Right lobe of liver (tissue), 6 donors: ENCODE measurements at regions not wholly inside any gene's neighbourhood (a gene's known extent, or its start where the extent isn't known, plus 50 kb on each side); places are given as distances from the start of the nearest gene placed in this dataset.

Source experiments
- ATAC-seq, 4 donors: fragments of 200-7000 bp; cut with Tn5 transposase; one replicate each; pipeline ENCODE4 v1.9.1; 2020; ENCODE audit warnings: mild to moderate bottlenecking in 4 of 4, moderate library complexity in 4 of 4
- DNase-seq, 3 donors: peaks; one replicate each; pipeline ENCODE4 v3.0.0-alpha.2; 2020
- H3K27ac ChIP-seq, 3 donors: fragments of 200-600 bp; one replicate each; pipeline ENCODE4 v1.8.0; 2022
- H3K27me3 ChIP-seq, 2 donors: fragments of 200-600 bp; one replicate each; pipeline ENCODE4 v1.8.0; 2022
- H3K36me3 ChIP-seq, 4 donors: fragments of 200-600 bp; sonication (generic) in 1 of 4; one replicate each; pipeline versions ENCODE4 v1.5.1 to v1.8.0; 2017 to 2022; ENCODE audit warnings: control low read depth in 1 of 4
- H3K4me1 ChIP-seq, 4 donors: fragments of 200-600 bp; sonication (generic) in 1 of 4; one replicate each; pipeline versions ENCODE4 v1.5.1 to v1.8.0; 2017 to 2022; ENCODE audit warnings: control low read depth in 1 of 4
- H3K4me3 ChIP-seq, 3 donors: fragments of 200-600 bp; one replicate each; pipeline ENCODE4 v1.8.0; 2022
- H3K9me3 ChIP-seq, 4 donors: fragments of 200-600 bp; sonication (generic) in 1 of 4; one replicate each; pipeline versions ENCODE4 v1.5.1 to v1.8.0; 2017 to 2022; ENCODE audit warnings: control low read depth in 1 of 4
- CTCF ChIP-seq, 4 donors: fragments of 200-600 bp in 3 of 4; fragments of 450-650 bp in 1 of 4; IDR thresholded peaks; one replicate each; pipeline versions ENCODE4 v1.5.1 to v1.8.0; 2016 to 2022; ENCODE audit warnings: antibody characterized with exemption in 4 of 4, mild to moderate bottlenecking in 2 of 4
- POLR2A ChIP-seq: fragments of 450-650 bp; IDR thresholded peaks from one replicate; pipeline ENCODE4 v1.6.1; 2017; ENCODE audit warnings: antibody characterized with exemption, mild to moderate bottlenecking
- WGBS: methylation state at CpG from one replicate; pipeline ENCODE4 v1.1.6; 2018; ENCODE audit warnings: low coverage, low lambda C conversion rate; ENCODE audit not compliant: insufficient coverage; ENCODE audit errors: missing lambda C conversion rate; 5-methylcytosine and 5-hydroxymethylcytosine counted together
- intact Hi-C, 2 donors: fragments of 100-400 bp; cut with DNase I; formaldehyde crosslinking; loops; one replicate each; pipeline versions ENCODE4 v1.11.2 to v1.14.1; 2022
- donor health status: DM: no; HTN: yes; CAD: no.
- donor health status: DM: no; HTN: no; CAD: no.
- donor health status: DM: no; HTN: no; CAD: no.
- donor health status: DM: no; HTN: yes; CAD: no.
- donor health status: DM: no; HTN: yes; CAD: no.

GRCh38 chr9:92232190-92232589 is 61.3 kb downstream of the IARS1 start:
- ATAC-seq (no peak), DNase-seq (no peak)
- TF ChIP-seq POLR2A (no peak), CTCF (IDR thresholded peaks at IDR 0.05) (no peak)
- Histone ChIP-seq H3K4me3 (no peak overlapping the region), H3K9me3 (no peaks in the 10 kb centered on the region), H3K4me1 (no peaks in the 10 kb centered on the region), H3K27ac (no peak overlapping the region), H3K36me3 (peaks cover 0 to 22% (median 4%) of the 10 kb centered on the region in 4 donors), H3K27me3 (no peaks in the 10 kb centered on the region)
- intact Hi-C loops = no loop called here
- WGBS = 77% methylated on average over 1 of the region's 1 CpG

DNA sequence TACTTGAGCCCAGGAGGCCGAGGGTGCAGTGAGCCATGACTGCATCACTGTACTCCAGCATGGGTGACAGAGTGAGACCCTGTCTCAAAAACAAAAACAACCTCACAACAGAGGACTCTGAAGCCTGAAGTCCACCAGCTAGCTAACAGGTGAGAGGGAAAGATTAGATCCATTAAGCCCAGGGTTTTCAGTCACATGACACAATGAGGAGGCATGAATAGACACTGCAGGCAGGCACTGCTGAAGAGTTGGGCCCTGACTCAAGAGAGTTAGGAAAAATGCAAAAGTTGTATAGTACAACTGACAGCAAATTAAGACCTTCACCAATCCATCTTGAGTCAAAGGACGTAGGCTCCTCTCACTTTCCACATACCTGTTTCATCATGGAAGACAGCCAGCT is 64.9 kb downstream of the IARS1 start:
- no peak overlapping the region for H3K27ac ChIP-seq
- intact Hi-C loops = no loop called here
- no peaks in the 10 kb centered on the region for H3K27me3 ChIP-seq
- ATAC-seq = no peak
- no peaks in the 10 kb centered on the region for H3K9me3 ChIP-seq
- peaks cover 5 to 43% (median 7%) of the 10 kb centered on the region in 4 donors for H3K36me3 ChIP-seq
- H3K4me3 ChIP-seq = no peak overlapping the region
- no peaks in the 10 kb centered on the region for H3K4me1 ChIP-seq
- DNase-seq = no peak
- 94% methylated on average over 2 of the region's 2 CpGs for WGBS
- no peak for TF ChIP-seq POLR2A
- TF ChIP-seq CTCF (IDR thresholded peaks at IDR 0.05) = no peak

GRCh38 chr9:92224177-92224576 is 69.3 kb downstream of the IARS1 start:
- 80% methylated on average over 4 of the region's 4 CpGs for WGBS
- no peak for ATAC-seq
- TF ChIP-seq POLR2A = no peak
- TF ChIP-seq CTCF (IDR thresholded peaks at IDR 0.05) = no peak
- H3K36me3 ChIP-seq = peaks cover 5 to 65% (median 9%) of the 10 kb centered on the region in 4 donors
- H3K27me3 ChIP-seq = no peaks in the 10 kb centered on the region
- DNase-seq = no peak
- no peak overlapping the region for H3K4me3 ChIP-seq
- no peak overlapping the region for H3K27ac ChIP-seq
- H3K4me1 ChIP-seq = no peaks in the 10 kb centered on the region
- H3K9me3 ChIP-seq = no peaks in the 10 kb centered on the region
- intact Hi-C loops = no loop called here

GRCh38 chr9:92223758-92224157 is 69.7 kb downstream of the IARS1 start:
- 94% methylated on average over 2 of the region's 2 CpGs for WGBS
- no peaks in the 10 kb centered on the region for H3K27me3 ChIP-seq
- H3K36me3 ChIP-seq = peaks cover 5 to 62% (median 8%) of the 10 kb centered on the region in 4 donors
- intact Hi-C loops = no loop called here
- H3K9me3 ChIP-seq = no peaks in the 10 kb centered on the region
- no peak overlapping the region for H3K4me3 ChIP-seq
- DNase-seq (no peak), ATAC-seq (no peak)
- no peaks in the 10 kb centered on the region for H3K4me1 ChIP-seq
- TF ChIP-seq POLR2A (no peak), CTCF (IDR thresholded peaks at IDR 0.05) (no peak)
- no peak overlapping the region for H3K27ac ChIP-seq
